ENCODE measurements at regions not wholly inside any gene's neighbourhood (a gene's known extent, or its start where the extent isn't known, plus 50 kb on each side); places are given as distances from the start of the nearest gene placed in this dataset.

DNA sequence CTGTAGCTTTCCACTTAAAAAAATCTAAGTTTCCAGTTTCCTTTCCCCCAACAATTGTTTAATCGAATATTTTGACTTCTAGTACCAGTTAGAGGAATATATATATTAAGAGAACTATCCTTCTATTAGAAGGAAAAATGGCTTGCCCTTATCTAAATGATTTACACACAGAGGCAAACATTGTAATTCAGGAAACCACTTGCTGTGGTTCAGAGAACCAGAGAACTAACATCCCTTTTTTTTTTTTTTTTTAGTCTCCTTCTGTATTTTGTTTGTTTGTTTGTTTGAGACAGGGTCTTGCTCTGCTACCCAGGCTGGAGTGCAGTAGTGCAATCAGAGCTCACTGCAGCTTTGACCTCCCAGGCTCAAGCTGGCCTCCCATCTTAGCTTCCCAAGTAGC lies 746.6 kb downstream of the VRK1 start:
- TF ChIP-seq, protein P1, sequence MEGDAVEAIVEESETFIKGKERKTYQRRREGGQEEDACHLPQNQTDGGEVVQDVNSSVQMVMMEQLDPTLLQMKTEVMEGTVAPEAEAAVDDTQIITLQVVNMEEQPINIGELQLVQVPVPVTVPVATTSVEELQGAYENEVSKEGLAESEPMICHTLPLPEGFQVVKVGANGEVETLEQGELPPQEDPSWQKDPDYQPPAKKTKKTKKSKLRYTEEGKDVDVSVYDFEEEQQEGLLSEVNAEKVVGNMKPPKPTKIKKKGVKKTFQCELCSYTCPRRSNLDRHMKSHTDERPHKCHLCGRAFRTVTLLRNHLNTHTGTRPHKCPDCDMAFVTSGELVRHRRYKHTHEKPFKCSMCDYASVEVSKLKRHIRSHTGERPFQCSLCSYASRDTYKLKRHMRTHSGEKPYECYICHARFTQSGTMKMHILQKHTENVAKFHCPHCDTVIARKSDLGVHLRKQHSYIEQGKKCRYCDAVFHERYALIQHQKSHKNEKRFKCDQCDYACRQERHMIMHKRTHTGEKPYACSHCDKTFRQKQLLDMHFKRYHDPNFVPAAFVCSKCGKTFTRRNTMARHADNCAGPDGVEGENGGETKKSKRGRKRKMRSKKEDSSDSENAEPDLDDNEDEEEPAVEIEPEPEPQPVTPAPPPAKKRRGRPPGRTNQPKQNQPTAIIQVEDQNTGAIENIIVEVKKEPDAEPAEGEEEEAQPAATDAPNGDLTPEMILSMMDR (IDR thresholded peaks at IDR 0.05; ENCODE audit: insufficient read depth, missing control alignments) = no peak
- FAIRE-seq (no peak), DNase-seq (ENCODE audit: insufficient read length, low spot score) (no peak)

DNA sequence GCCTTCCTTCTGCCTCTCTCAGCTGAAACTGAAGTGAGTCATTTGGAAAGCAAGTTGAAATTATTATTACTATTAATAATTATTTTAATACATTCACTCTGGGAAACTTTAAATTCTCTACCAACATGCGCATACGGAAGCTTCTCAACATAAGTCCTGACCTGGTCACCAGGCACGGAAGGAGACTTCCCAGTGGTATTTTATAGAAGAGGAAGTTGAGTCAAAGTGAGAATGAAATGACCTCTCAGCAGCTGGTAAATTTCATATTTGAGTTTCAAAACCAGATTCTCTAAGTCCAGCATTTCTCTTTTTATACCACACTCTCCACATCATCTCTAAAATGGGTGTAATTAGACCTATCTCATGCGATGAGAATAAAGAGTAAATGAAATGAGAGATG lies 747.4 kb downstream of the VRK1 start:
- DNase-seq (ENCODE audit: insufficient read length, low spot score) (no peak), FAIRE-seq (no peak)
- TF ChIP-seq, protein P1 (IDR thresholded peaks at IDR 0.05; ENCODE audit: insufficient read depth, missing control alignments) = no peak

DNA sequence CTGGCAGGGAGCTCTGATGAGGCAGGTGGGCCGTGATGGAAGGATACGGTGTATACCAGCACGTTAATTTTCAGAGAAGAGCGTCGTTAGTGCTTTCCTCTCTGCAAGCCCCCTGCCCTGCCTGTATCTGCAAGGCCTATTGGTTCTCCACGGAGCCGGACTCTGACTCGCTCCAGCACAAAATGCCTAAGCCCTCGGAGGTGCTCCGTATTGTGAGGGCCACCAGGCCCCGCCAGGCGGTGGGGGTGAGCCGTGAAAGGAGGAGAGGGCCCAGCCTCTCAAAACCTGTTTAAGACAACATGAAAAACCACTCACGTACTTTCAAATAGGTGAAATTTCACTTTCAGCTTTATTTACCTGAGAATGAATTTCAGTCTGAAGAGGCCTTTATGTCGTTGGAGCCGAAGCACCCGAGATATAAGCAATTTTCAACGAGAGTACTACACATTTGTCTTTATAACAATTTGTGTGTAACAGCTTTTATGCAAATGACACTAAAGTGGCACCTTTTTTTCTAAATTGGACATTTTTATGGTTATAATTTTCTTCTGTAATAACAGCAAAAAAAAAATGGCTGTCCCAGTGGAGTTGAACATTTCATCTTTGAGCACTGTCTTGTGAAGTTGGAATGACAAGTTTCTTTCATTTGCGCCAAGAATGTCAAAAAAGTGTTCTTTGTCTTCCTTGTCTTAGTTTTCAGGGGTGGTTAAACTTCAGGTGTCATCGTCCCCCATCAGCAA lies 749.5 kb downstream of the VRK1 start:
- DNase-seq (ENCODE audit: insufficient read length, low spot score) (no peak), FAIRE-seq (no peak)

DNA sequence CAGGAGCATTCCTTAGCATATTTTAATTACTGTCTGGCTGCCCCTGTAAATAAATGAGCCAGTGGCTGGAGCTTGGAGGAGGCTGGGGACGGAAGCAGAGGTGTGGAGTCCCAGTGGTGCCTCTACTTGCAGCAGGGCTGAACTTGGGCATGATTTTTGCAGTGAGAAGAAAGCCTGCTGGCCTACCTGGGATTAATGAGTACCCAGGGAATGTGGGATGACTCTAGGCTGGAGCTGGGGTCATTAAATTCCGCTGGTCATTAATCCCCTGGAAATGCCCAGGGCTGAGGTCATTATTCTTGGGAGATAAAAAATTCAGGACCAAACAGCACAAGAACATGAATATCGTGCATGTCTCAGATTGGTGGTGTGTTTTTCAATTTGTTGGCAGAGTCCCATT lies 753.3 kb downstream of the VRK1 start:
- no peak for FAIRE-seq
- no peak for DNase-seq (ENCODE audit: insufficient read length, low spot score)
- TF ChIP-seq, protein P1 (IDR thresholded peaks at IDR 0.05; ENCODE audit: insufficient read depth, missing control alignments) = no peak

More for the DNA sequence above, 749.5 kb downstream of the VRK1 start:
- TF ChIP-seq, protein P1 (IDR thresholded peaks at IDR 0.05; ENCODE audit: insufficient read depth, missing control alignments) = no peak

DNA sequence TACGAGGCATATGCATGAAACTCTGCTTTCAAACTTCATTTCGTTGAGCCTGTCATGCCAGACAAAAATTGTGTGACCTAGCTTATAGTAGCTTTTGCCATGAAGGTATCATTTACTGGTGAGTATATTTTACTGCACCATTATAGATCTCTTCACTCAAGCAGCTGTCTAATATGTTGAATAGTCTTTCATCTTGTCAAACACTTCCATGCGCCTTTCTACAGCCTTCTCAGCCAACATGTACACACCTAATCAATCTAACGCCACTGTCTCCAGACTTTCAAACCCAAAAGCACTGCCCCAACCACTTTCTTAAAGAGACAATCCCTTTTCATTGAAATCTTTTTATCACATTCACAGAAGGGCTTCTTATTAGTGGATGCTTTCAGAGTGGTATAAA lies 757.4 kb downstream of the VRK1 start:
- TF ChIP-seq, protein P1 (IDR thresholded peaks at IDR 0.05; ENCODE audit: insufficient read depth, missing control alignments) = no peak
- no peak for FAIRE-seq
- DNase-seq (ENCODE audit: insufficient read length, low spot score) = no peak

DNA sequence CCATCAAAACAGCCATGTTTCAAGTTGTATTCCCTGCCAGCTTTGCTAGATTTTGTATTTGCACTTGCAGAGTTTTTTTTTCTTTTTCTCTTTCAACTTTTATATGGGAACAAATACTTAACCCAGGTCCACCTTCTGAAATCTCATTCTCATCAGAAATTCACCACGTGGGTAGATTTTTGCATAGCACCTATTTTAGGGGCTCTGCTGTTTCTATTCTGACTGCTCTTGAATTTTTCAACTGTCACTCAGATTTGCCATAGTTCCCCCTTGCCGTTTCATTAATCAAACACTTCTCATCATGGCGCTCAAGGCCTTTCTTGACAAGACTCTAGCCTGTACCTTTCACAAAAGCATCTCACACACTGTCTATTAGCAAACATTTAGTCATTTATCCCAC lies 767.2 kb downstream of the VRK1 start:
- FAIRE-seq (no peak), DNase-seq (ENCODE audit: insufficient read length, low spot score) (no peak)

DNA sequence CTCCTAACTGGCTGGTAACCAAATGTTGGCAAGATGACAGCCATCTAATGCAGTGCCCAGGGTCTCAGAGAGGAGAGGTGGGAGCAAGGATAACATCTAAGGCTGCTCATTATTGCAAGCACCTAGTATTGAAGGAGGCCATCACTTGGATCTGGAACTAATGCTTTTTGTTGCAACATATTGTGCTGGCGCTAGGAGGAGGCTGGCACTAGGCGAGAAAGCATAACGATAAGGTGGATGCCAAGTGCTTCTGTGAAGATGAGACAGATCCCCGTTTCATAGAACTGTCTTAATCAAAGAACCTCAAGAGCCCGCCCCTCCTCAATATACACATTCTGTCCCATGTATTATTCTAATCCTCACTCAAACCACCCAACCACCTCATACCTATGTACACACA lies 774.0 kb downstream of the VRK1 start:
- TF ChIP-seq, protein P1 (IDR thresholded peaks at IDR 0.05; ENCODE audit: insufficient read depth, missing control alignments) = no peak
- no peak for FAIRE-seq
- DNase-seq (ENCODE audit: insufficient read length, low spot score) = no peak

More for the DNA sequence above, 767.2 kb downstream of the VRK1 start:
- TF ChIP-seq, protein P1 (IDR thresholded peaks at IDR 0.05; ENCODE audit: insufficient read depth, missing control alignments) = no peak
